ENCODE measurements at regions not wholly inside any gene's neighbourhood (a gene's known extent, or its start where the extent isn't known, plus 50 kb on each side); places are given as distances from the start of the nearest gene placed in this dataset.

- H3K4me1 ChIP-seq (ENCODE audit: control insufficient read depth in 3 of 3, insufficient read depth in 3 of 3, low read length in 3 of 3), result peaks cover 0 to 10% (median 0%) of the 10 kb centered on the region in 3 donors
- H3K27me3 ChIP-seq (ENCODE audit: control insufficient read depth in 3 of 3, insufficient read depth in 3 of 3, low read length in 3 of 3), result no peaks in the 10 kb centered on the region
- H3K9ac ChIP-seq (ENCODE audit: low read depth in 1 of 3, low read length in 3 of 3), result no peak overlapping the region
- H3K36me3 ChIP-seq (ENCODE audit: control insufficient read depth in 3 of 3, insufficient read depth in 3 of 3, low read length in 3 of 3), result no peaks in the 10 kb centered on the region
- peaks cover 0 to 3% (median 0%) of the 10 kb centered on the region in 3 donors for H3K9me3 ChIP-seq (ENCODE audit: control insufficient read depth in 3 of 3, low read length in 3 of 3)
- H3K27ac ChIP-seq (ENCODE audit: low read depth, low read length), result no peak overlapping the region
- no peak overlapping the region for H3K4me3 ChIP-seq (ENCODE audit: low read length in 3 of 3)
Observed at GRCh38 chr17:68694791-68695485, 93.8 kb upstream of the FAM20A start.

GRCh38 chr17:68693896-68694295 is 92.7 kb upstream of the FAM20A start:
- Histone ChIP-seq H3K9me3 (ENCODE audit: control insufficient read depth in 3 of 3, low read length in 3 of 3) (peaks cover 0 to 3% (median 0%) of the 10 kb centered on the region in 3 donors), H3K36me3 (ENCODE audit: control insufficient read depth in 3 of 3, insufficient read depth in 3 of 3, low read length in 3 of 3) (no peaks in the 10 kb centered on the region), H3K4me1 (ENCODE audit: control insufficient read depth in 3 of 3, insufficient read depth in 3 of 3, low read length in 3 of 3) (peaks cover 0 to 9% (median 0%) of the 10 kb centered on the region in 3 donors), H3K9ac (ENCODE audit: low read depth in 1 of 3, low read length in 3 of 3) (no peak overlapping the region), H3K4me3 (ENCODE audit: low read length in 3 of 3) (no peak overlapping the region), H3K27me3 (ENCODE audit: control insufficient read depth in 3 of 3, insufficient read depth in 3 of 3, low read length in 3 of 3) (no peaks in the 10 kb centered on the region), H3K27ac (ENCODE audit: low read depth, low read length) (no peak overlapping the region)

- Histone ChIP-seq H3K27me3 (ENCODE audit: control insufficient read depth in 3 of 3, insufficient read depth in 3 of 3, low read length in 3 of 3) (no peaks in the 10 kb centered on the region), H3K4me1 (ENCODE audit: control insufficient read depth in 3 of 3, insufficient read depth in 3 of 3, low read length in 3 of 3) (peaks cover 0 to 5% (median 0%) of the 10 kb centered on the region in 3 donors), H3K27ac (ENCODE audit: low read depth, low read length) (no peak overlapping the region), H3K4me3 (ENCODE audit: low read length in 3 of 3) (no peak overlapping the region), H3K36me3 (ENCODE audit: control insufficient read depth in 3 of 3, insufficient read depth in 3 of 3, low read length in 3 of 3) (no peaks in the 10 kb centered on the region), H3K9me3 (ENCODE audit: control insufficient read depth in 3 of 3, low read length in 3 of 3) (peaks cover 0 to 3% (median 0%) of the 10 kb centered on the region in 3 donors), H3K9ac (ENCODE audit: low read depth in 1 of 3, low read length in 3 of 3) (no peak overlapping the region)
Observed at GRCh38 chr17:68693466-68693865, 92.3 kb upstream of the FAM20A start.

- no peak overlapping the region for H3K4me3 ChIP-seq (ENCODE audit: low read length in 3 of 3)
- H3K27ac ChIP-seq (ENCODE audit: low read depth, low read length), result no peak overlapping the region
- H3K36me3 ChIP-seq (ENCODE audit: control insufficient read depth in 3 of 3, insufficient read depth in 3 of 3, low read length in 3 of 3), result no peaks in the 10 kb centered on the region
- no peaks in the 10 kb centered on the region for H3K9me3 ChIP-seq (ENCODE audit: control insufficient read depth in 3 of 3, low read length in 3 of 3)
- H3K9ac ChIP-seq (ENCODE audit: low read depth in 1 of 3, low read length in 3 of 3), result no peak overlapping the region
- H3K4me1 ChIP-seq (ENCODE audit: control insufficient read depth in 3 of 3, insufficient read depth in 3 of 3, low read length in 3 of 3), result no peaks in the 10 kb centered on the region
- no peaks in the 10 kb centered on the region for H3K27me3 ChIP-seq (ENCODE audit: control insufficient read depth in 3 of 3, insufficient read depth in 3 of 3, low read length in 3 of 3)
Observed at GRCh38 chr17:68686108-68686988, 85.2 kb upstream of the FAM20A start.

- Histone ChIP-seq H3K9me3 (ENCODE audit: control insufficient read depth in 3 of 3, low read length in 3 of 3) (no peaks in the 10 kb centered on the region), H3K9ac (ENCODE audit: low read depth in 1 of 3, low read length in 3 of 3) (no peak overlapping the region), H3K4me1 (ENCODE audit: control insufficient read depth in 3 of 3, insufficient read depth in 3 of 3, low read length in 3 of 3) (no peaks in the 10 kb centered on the region), H3K27me3 (ENCODE audit: control insufficient read depth in 3 of 3, insufficient read depth in 3 of 3, low read length in 3 of 3) (no peaks in the 10 kb centered on the region), H3K4me3 (ENCODE audit: low read length in 3 of 3) (no peak overlapping the region), H3K36me3 (ENCODE audit: control insufficient read depth in 3 of 3, insufficient read depth in 3 of 3, low read length in 3 of 3) (no peaks in the 10 kb centered on the region), H3K27ac (ENCODE audit: low read depth, low read length) (peak overlapping the region; percentile 58)
Observed at GRCh38 chr17:68684949-68685357, 83.8 kb upstream of the FAM20A start.

GRCh38 chr17:68682903-68683302 is 81.7 kb upstream of the FAM20A start:
- H3K9ac ChIP-seq (ENCODE audit: low read depth in 1 of 3, low read length in 3 of 3), result no peak overlapping the region
- H3K27ac ChIP-seq (ENCODE audit: low read depth, low read length), result no peak overlapping the region
- no peak overlapping the region for H3K4me3 ChIP-seq (ENCODE audit: low read length in 3 of 3)

GRCh38 chr17:68679882-68680281 is 78.7 kb upstream of the FAM20A start:
- H3K36me3 ChIP-seq (ENCODE audit: control insufficient read depth in 3 of 3, insufficient read depth in 3 of 3, low read length in 3 of 3), result no peaks in the 10 kb centered on the region
- H3K4me3 ChIP-seq (ENCODE audit: low read length in 3 of 3), result no peak overlapping the region
- H3K4me1 ChIP-seq (ENCODE audit: control insufficient read depth in 3 of 3, insufficient read depth in 3 of 3, low read length in 3 of 3), result no peaks in the 10 kb centered on the region
- H3K27ac ChIP-seq (ENCODE audit: low read depth, low read length), result no peak overlapping the region
- H3K27me3 ChIP-seq (ENCODE audit: control insufficient read depth in 3 of 3, insufficient read depth in 3 of 3, low read length in 3 of 3), result no peaks in the 10 kb centered on the region
- no peaks in the 10 kb centered on the region for H3K9me3 ChIP-seq (ENCODE audit: control insufficient read depth in 3 of 3, low read length in 3 of 3)
- H3K9ac ChIP-seq (ENCODE audit: low read depth in 1 of 3, low read length in 3 of 3), result no peak overlapping the region

More at GRCh38 chr17:68682903-68683302, 81.7 kb upstream of the FAM20A start:
- H3K36me3 ChIP-seq (ENCODE audit: control insufficient read depth in 3 of 3, insufficient read depth in 3 of 3, low read length in 3 of 3), result no peaks in the 10 kb centered on the region
- no peaks in the 10 kb centered on the region for H3K9me3 ChIP-seq (ENCODE audit: control insufficient read depth in 3 of 3, low read length in 3 of 3)
- no peaks in the 10 kb centered on the region for H3K4me1 ChIP-seq (ENCODE audit: control insufficient read depth in 3 of 3, insufficient read depth in 3 of 3, low read length in 3 of 3)
- H3K27me3 ChIP-seq (ENCODE audit: control insufficient read depth in 3 of 3, insufficient read depth in 3 of 3, low read length in 3 of 3), result no peaks in the 10 kb centered on the region

- Histone ChIP-seq H3K27me3 (ENCODE audit: control insufficient read depth in 3 of 3, insufficient read depth in 3 of 3, low read length in 3 of 3) (no peaks in the 10 kb centered on the region), H3K36me3 (ENCODE audit: control insufficient read depth in 3 of 3, insufficient read depth in 3 of 3, low read length in 3 of 3) (no peaks in the 10 kb centered on the region), H3K27ac (ENCODE audit: low read depth, low read length) (no peak overlapping the region), H3K4me1 (ENCODE audit: control insufficient read depth in 3 of 3, insufficient read depth in 3 of 3, low read length in 3 of 3) (no peaks in the 10 kb centered on the region), H3K9me3 (ENCODE audit: control insufficient read depth in 3 of 3, low read length in 3 of 3) (no peaks in the 10 kb centered on the region), H3K9ac (ENCODE audit: low read depth in 1 of 3, low read length in 3 of 3) (no peak overlapping the region), H3K4me3 (ENCODE audit: low read length in 3 of 3) (no peak overlapping the region)
Observed at GRCh38 chr17:68676856-68677255, 75.7 kb upstream of the FAM20A start.

GRCh38 chr17:68675723-68676122 is 74.6 kb upstream of the FAM20A start:
- H3K27me3 ChIP-seq (ENCODE audit: control insufficient read depth in 3 of 3, insufficient read depth in 3 of 3, low read length in 3 of 3), result no peaks in the 10 kb centered on the region
- H3K4me1 ChIP-seq (ENCODE audit: control insufficient read depth in 3 of 3, insufficient read depth in 3 of 3, low read length in 3 of 3), result no peaks in the 10 kb centered on the region
- no peaks in the 10 kb centered on the region for H3K9me3 ChIP-seq (ENCODE audit: control insufficient read depth in 3 of 3, low read length in 3 of 3)
- no peak overlapping the region for H3K27ac ChIP-seq (ENCODE audit: low read depth, low read length)
- H3K4me3 ChIP-seq (ENCODE audit: low read length in 3 of 3), result no peak overlapping the region
- no peaks in the 10 kb centered on the region for H3K36me3 ChIP-seq (ENCODE audit: control insufficient read depth in 3 of 3, insufficient read depth in 3 of 3, low read length in 3 of 3)
- no peak overlapping the region for H3K9ac ChIP-seq (ENCODE audit: low read depth in 1 of 3, low read length in 3 of 3)
